ENCODE measurements at regions not wholly inside any gene's neighbourhood (a gene's known extent, or its start where the extent isn't known, plus 50 kb on each side); places are given as distances from the start of the nearest gene placed in this dataset.
"Not testable (repeated sequence)": the region's sequence is repeated elsewhere in the genome, so short reads cannot be mapped to it uniquely, and the experiment has no call there.

GRCh38 chr5:37954561-37954960, 114.7 kb upstream of the GDNF start:
- Histone ChIP-seq H3K27me3 (no peaks in the 10 kb centered on the region), H3K36me3 (replicated peaks in 1 of 2; ENCODE audit: insufficient read depth in 1 of 2, low read depth in 2 of 2) (no peaks in the 10 kb centered on the region), H3K4me3 (no peak overlapping the region), H3K9me3 (peaks cover 0 to 12% (median 0%) of the 10 kb centered on the region in 3 donors), H3K4me1 (no peaks in the 10 kb centered on the region), H3K27ac (no peak overlapping the region)
- intact Hi-C loops (cut with DNase I), result no loop called here
- DNase-seq (no peak), ATAC-seq (no peak)
- no peak for TF ChIP-seq CTCF (IDR thresholded peaks at IDR 0.05)
- no peak for TF ChIP-seq POLR2A (IDR thresholded peaks at IDR 0.05)

GRCh38 chr5:37951946-37952721, 112.3 kb upstream of the GDNF start:
- Histone ChIP-seq H3K9me3 (no peaks in the 10 kb centered on the region), H3K36me3 (replicated peaks in 1 of 2; ENCODE audit: insufficient read depth in 1 of 2, low read depth in 2 of 2) (no peaks in the 10 kb centered on the region), H3K4me1 (no peaks in the 10 kb centered on the region), H3K27me3 (no peaks in the 10 kb centered on the region), H3K27ac (no peak overlapping the region), H3K4me3 (no peak overlapping the region)
- TF ChIP-seq POLR2A (IDR thresholded peaks at IDR 0.05) (no peak), CTCF (IDR thresholded peaks at IDR 0.05) (no peak)
- no peak for DNase-seq
- ATAC-seq, result no peak
- intact Hi-C loops (cut with DNase I), result no loop called here
- WGBS, 2 donors, result 77 to 86% methylated on average over 32 of the region's 32 CpGs

DNA sequence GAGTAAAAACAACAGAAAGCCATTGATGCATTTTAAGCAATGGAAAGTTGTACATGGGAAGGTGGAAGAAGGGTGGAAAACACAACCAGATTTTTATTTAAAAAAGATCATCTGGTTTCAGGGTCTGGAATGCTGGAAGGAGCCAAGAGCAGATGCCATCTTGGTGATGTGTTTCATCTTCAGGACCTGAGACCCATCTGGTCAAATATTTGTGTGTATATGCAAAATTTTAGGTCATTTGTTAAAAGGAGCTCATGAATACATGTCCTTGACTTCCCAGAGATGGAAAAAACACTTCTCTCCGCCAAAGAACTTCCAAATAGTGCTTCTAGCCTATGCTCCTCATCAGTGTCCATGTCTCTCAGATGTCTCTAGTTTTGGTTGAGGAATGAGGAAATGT, 110.6 kb upstream of the GDNF start:
- DNase-seq (no peak), ATAC-seq (no peak)
- 35 to 69% methylated on average over 1 of the region's 1 CpG for WGBS, 2 donors
- H3K4me3 ChIP-seq, result no peak overlapping the region
- H3K36me3 ChIP-seq (replicated peaks in 1 of 2; ENCODE audit: insufficient read depth in 1 of 2, low read depth in 2 of 2), result no peaks in the 10 kb centered on the region
- no peaks in the 10 kb centered on the region for H3K4me1 ChIP-seq
- no peaks in the 10 kb centered on the region for H3K9me3 ChIP-seq
- TF ChIP-seq CTCF (IDR thresholded peaks at IDR 0.05), result no peak
- no peak for TF ChIP-seq POLR2A (IDR thresholded peaks at IDR 0.05)
- intact Hi-C loops (cut with DNase I), result no loop called here
- H3K27ac ChIP-seq, result no peak overlapping the region
- H3K27me3 ChIP-seq, result no peaks in the 10 kb centered on the region

GRCh38 chr5:37945446-37945845, 105.6 kb upstream of the GDNF start:
- Histone ChIP-seq H3K9me3 (no peaks in the 10 kb centered on the region), H3K27ac (no peak overlapping the region), H3K4me3 (no peak overlapping the region), H3K36me3 (replicated peaks in 1 of 2; ENCODE audit: insufficient read depth in 1 of 2, low read depth in 2 of 2) (no peaks in the 10 kb centered on the region), H3K4me1 (no peaks in the 10 kb centered on the region), H3K27me3 (no peaks in the 10 kb centered on the region)
- no peak for TF ChIP-seq CTCF (IDR thresholded peaks at IDR 0.05)
- TF ChIP-seq POLR2A (IDR thresholded peaks at IDR 0.05), result no peak
- ATAC-seq (no peak), DNase-seq (no peak)
- WGBS, 2 donors, result 64 to 71% methylated on average over 1 of the region's 1 CpG
- intact Hi-C loops (cut with DNase I), result no loop called here

DNA sequence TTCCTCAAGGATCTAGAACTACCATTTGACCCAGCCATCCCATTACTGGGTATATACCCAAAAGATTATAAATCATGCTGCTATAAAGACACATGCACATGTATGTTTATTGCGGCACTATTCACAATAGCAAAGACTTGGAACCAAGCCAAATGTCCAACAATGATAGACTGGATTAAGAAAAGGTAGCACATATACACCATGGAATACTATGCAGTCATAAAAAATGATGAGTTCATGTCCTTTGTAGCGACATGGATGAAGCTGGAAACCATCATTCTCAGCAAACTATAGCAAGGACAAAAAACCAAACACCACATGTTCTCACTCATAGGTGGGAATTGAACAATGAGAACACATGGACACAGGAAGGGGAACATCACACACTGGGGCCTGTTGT, 103.3 kb upstream of the GDNF start:
- H3K4me3 ChIP-seq; H3K27ac ChIP-seq; DNase-seq; H3K27me3 ChIP-seq; ATAC-seq; H3K9me3 ChIP-seq; H3K4me1 ChIP-seq; intact Hi-C loops (cut with DNase I); H3K36me3 ChIP-seq (replicated peaks in 1 of 2; ENCODE audit: insufficient read depth in 1 of 2, low read depth in 2 of 2): not testable (repeated sequence)
- WGBS, 2 donors, result 88 to 98% methylated on average over 2 of the region's 2 CpGs

All from body of pancreas (tissue), 4 donors.